DMS53 treated with DMSO at 0.1 percent for 48 hours (cell line): ENCODE measurements at regions not wholly inside any gene's neighbourhood (a gene's known extent, or its start where the extent isn't known, plus 50 kb on each side); places are given as distances from the start of the nearest gene placed in this dataset.
"Not testable (repeated sequence)": the region's sequence is repeated elsewhere in the genome, so short reads cannot be mapped to it uniquely, and the experiment has no call there.

ENCODE experiments used
- DNase-seq: peaks from one replicate; lab custom pipeline; 2025; ENCODE audit not compliant: unreplicated experiment; lab: John Stamatoyannopoulos, UW

DNA sequence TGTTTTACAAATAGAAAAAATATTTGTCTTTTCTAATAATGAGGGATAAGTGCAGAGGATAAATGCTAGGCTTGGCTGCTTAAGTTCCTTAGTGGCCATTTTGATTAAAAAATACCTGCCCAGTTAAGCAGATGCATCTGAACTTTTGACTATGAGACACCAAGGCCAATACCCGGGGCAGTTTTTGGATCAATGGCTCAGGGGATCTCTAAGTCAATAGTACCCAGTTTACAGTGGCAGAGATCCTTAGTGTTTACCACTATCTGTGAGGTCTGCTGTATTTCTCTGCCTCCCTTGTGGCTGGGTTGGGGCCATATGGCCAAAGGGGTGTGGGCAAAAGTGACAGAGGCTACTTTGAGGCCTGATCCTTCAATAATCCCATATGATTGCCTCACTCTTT, 184.5 kb upstream of the MAST4 start:
- no peak for DNase-seq

DNA sequence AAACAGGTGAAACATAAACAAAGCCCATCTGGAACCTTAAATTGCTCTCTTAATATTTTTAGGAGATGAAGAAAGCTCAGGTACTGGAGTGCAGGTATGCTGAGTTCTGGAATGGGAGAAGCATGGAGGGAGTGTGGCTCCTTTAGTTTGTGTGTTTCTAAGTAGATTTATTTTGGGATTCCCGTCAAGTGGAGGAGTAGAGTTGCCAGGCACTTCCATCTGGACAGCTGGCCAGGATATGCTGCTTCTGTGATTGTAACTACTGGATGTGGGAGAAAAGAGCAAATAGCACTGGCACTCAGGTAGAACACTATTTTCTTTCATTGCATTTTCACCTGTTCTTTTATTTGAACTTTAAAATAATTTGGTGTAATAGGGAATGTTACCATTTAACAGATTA, 182.3 kb upstream of the MAST4 start:
- no peak for DNase-seq

DNA sequence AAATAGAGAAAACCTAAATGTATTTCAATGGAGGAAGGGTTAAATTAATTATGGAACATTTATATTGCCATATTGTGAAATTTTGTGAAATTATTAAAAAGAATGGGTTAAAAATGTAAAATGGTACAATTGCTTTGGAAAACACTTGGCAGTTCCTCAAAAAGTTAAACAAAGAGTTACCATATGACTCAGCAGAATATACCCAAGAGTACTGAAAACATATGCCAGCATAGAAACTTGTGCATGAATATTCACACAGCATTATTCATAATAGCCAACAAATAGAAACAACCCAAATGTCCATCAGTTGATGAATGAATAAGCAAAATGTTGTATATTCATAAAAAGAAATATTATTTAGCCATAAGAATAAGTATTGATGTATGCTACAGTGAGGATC, 181.0 kb upstream of the MAST4 start:
- no peak for DNase-seq

DNA sequence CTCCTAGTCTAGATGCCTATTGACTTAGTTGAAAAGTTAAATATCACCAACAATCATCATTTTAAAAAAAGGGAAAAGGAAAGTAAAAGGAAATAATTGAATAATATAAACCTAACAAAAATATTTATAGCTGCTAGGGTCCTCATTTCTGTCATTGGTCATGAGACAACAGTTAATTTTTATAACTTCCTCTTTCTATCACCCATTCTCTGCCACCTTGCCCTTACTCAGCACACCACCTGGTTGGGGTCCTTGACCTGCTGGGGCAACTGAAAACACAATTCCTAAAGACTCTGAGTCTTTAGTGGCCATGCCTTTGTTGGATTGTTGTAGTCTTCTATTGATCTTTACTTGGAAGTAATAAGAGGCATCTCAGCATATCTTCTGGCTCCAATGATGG, 179.5 kb upstream of the MAST4 start:
- DNase-seq, result no peak

DNA sequence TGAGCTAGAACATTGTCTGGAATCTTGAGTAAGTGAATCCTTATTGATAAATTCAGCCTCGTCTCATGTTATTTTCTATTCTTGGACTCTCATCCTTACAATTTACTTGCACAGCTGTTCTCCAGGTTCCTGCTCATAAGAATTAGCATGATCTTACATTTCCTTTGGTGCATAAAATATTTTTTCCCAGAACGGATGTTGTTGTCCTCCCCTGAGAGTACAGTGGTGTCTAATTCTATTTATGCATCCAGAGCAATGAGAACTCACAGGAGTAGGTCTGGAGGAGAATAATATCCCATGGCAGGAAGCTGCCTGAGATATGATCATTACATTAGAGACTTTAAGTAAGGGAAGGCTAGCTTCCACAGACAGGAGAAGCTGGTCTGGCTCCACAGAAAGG, 178.4 kb upstream of the MAST4 start:
- DNase-seq, result no peak

DNA sequence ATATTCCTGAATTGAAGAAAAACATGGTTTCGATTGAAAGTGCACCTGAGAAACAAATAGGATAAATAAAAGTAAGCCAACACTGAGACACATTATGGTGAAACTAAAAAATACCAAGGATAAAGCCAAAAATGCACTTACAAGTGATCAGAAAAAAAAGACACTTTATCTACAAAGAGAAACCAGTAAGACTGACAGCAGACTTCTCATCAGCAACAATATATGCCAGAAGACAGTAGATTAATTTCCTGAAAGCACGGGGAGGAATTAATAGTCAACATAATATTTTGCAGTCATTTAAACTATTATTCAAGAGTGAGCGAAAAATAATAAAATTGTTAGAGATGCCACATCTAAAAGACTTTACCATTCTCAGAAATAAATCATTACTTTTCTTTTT, 172.7 kb upstream of the MAST4 start:
- no peak for DNase-seq

DNA sequence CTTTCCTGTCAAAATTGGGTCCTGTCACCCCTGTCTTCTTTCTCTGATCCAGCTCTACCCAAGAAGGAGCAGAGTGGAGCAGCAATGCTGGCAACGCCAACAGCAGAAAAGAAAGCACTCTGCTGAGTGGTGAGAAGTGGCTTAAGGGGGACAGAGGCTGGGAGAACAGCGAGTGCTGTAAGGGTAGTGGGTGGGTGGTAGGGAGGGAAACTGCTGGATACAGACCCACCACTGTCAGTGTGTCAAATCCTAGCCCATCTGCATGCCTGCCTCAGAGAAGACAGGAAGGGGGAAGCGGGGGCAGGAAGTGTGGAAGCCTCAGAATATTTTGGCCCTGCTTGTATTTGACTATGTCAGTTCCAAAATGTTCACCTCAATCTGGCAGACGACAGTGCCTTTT, 170.4 kb upstream of the MAST4 start:
- DNase-seq, result no peak

DNA sequence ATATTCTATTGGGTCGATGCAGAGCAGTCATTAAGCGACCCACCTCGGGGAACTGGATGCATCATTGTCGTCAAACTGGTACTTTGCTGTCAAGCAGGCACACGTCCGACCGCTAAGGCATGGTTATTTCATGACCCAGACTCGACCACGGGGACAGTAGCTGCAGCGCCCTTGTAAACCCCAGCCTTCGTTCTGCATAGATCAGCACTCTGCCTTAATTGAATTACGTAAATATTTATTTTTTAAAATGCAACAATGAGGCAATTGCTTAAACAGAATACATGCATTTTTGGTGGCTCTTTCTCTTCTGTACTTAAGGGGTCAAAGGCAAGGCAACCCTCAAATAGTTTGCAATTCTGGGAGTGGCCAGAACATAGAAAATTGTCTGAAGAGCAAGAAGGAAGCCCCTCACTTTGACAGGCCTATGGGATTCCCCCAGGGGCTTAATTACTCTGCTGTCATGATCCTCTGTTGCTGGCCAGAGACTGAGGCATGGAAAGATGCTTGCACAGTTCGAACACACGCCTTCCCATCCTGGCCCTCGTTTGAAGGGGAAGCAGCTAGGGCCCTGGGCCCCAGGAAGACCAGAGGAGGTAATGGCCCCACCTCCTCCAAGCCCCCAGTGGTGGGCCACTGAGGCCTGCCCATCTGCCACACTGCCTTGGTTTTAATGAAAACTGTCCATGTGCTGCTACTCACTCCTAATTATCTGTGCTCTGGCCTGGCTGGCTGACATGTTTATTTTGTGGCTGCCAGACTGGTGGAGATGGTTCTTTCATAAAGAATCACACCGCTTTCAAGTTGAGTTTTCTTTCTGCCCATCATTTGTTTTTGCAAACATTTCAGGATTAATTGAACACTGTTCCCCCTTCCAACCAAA, 169.7 kb upstream of the MAST4 start:
- DNase-seq, result no peak

DNA sequence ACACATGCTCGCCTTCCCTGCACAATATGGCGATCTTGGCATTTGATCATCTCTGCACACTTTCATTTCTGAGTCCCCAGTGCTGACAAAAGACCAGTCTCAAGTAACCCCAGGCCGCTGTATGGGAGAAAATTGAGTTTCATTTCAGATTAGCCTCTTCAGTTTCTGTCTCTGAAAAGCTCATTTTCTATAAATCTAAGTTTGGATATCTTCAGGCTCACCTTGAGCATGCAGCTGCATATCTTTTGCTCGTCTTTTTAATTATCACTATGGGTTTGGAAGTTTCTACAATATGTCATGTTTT, 169.1 kb upstream of the MAST4 start:
- DNase-seq, result no peak

DNA sequence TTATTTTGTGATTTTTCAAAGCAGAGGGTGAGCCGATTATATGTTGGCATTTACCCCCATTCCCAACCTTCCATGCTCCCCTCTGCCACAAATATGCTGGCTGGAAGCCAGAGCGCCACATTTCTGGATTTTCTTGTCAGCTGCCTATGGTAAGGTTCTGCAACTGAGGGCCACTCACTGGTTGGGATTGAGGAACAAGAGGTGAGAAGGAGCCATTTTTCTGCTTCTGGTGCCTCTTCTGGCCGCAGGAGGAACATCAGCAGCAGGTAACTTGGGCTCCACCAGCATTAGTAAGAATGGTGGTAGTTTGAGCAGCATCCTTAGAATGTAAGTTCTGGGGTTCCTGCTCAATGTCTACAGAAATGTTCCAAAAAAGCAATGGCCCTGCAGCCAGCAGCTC, 159.5 kb upstream of the MAST4 start:
- peak; percentile 5 for DNase-seq

DNA sequence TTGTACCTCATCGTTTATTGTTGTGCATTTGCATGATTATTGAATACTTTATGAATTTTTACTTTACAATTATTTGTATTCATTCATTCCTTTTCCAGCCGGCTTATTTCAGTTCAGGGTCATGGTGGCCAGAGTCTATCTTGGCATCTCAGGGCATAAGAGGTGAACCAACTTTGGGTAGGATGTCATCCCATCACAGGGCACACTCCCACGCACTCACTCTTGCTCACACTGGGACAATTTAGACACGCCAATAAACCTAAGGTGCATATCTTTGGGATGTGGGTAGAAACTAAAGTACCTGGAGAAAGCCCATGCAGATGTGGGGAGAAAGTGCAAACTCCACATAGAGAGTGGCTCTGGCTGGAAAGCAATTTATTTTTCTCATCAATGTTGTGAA, 158.1 kb upstream of the MAST4 start:
- no peak for DNase-seq

DNA sequence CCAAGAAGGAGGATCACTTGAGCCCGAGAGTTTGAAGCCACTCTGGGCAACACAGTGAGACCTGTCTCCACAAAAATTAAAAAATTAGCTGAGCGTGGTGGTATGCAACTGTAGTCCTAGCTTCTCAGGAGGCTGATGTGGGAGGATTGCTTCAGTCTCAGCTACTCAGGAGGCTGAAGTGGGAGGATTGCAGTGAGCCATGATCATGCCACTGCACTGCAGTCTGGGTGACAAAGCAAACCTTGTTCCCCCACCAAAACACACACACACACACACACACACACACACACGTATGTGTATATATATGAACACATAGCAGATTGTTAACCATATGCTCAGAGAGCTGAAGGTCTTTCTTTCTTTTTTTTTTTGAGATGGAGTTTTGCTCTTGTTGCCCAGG, 157.5 kb upstream of the MAST4 start:
- DNase-seq, result no peak

DNA sequence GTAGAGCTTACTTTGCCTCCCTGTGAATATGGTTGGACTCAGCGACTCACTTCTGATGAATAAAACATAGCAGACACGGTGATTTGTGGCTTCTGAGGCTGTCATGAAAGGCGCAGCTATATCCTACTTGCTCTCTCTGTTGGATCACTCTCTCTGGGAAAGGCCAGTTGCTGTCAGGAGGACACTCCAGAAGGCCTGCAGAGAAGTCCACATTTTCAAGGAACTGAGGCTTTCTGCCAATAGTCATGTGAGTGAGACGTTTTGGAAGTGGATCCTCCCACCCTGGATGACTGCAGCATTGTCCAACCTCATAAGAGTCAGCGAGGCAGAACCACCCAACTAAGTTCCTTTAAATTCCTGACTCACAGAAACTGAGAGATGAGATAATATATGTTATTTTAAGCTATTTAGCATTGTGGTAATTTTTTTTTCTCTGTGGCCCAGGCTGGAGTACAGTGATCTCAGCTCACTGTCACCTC, 156.0 kb upstream of the MAST4 start:
- DNase-seq, result no peak

DNA sequence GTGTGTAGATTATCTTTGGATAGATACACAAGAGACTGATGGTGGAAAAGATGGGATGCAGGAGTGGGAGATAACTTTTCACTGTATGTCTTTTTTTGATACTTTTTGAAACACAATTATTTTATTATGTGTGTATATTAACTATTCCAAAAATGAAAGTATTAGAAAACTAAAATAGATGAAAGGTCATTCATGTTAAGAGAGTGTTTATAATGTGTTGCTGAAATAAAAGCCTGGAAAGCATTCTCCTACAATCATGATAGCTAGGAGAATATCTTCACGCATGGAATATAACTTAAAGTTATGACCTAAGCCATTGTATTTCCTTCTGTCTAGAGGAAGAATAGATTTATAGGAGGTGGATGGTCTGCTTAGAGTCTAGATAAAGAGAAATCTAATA, 154.8 kb upstream of the MAST4 start:
- no peak for DNase-seq

DNA sequence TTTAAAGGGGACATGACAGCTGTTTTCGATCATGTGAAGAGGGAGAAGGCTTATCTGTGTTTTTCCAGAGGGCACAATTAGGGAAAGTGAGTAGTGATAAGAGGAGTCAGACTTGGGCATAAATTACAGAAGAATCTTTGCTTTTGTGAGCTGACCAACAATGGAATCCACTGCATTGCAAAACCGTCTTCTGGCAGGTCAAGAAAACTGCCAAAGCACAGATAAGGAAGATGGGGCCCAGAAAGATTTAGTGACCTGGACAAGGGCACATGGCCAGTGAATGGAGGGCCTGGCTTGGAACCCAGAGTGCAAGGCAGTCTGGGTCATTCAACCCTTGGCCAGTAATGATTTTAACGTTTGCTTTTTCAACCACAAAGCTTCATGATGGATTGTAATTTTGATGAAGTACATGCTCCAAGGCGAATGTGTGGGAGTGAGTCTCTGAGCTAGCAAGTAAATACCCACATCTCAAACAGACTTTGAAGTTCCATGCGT, 153.2 kb upstream of the MAST4 start:
- no peak for DNase-seq

DNA sequence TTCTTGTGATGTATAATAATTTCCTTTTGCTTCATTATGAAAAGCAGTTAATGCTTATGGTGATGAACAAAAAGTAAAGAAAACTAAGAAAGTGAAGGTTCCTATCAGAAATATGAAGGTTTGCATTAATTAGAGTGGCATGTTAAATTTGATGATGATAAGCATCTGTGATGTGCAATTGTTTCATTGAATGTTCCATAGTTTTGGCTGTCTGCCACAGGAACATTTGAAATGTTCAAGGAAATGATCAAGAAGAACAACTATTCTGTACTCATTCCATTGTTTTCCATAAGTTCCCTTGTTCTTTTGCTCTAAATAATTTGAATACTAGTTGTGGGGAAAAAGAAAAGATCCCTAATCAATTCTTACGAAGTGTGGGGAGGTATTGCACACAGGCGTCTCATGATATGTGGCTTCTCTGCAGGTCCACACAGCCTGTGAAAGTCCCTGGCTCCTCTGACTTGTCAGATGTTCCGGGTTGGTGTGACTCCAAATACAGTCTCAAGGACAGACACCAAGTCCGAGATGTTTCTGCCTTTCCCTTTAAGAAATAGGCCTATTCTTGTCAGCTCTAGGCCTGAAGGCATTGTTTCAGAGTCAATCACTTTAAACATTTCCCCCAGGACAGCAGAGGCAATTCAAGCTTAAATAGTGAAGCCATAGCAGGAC, 152.6 kb upstream of the MAST4 start:
- DNase-seq, result no peak

DNA sequence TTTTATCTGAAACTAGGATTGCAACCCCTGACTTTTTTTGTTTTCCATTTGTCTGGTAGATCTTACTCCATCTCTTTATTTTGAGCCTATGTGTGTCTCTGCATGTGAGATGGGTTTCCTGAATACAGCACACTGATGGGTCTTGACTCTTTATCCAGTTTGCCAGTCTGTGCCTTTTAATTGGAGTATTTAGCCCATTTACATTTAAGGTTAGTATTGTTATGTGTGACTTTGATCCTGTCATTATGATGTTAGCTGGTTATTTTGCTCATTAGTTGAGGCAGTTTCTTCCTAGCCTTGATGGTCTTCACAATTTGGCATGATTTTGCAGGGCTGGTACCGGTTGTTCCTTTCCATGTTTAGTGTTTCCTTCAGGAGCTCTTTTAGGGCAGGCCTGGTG, 148.1 kb upstream of the MAST4 start:
- not testable (repeated sequence) for DNase-seq

DNA sequence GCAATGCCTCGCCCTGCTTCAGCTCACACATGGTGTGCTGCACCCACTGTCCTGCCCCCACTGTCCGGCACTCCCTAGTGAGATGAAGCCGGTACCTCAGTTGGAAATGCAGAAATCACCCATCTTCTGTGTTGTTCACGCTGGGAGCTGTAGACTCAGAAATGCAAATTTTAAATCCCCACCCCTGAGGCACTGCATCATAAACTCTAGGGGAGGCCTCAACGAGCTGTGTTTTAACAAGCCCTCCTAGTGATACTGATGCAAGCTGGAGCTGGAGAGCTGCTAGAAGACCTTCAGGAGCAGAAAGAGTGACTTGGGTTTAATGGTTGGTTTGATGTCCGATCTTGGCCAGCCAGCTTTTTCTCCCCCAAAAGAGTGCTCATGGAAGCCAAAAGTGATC, 146.0 kb upstream of the MAST4 start:
- no peak for DNase-seq

DNA sequence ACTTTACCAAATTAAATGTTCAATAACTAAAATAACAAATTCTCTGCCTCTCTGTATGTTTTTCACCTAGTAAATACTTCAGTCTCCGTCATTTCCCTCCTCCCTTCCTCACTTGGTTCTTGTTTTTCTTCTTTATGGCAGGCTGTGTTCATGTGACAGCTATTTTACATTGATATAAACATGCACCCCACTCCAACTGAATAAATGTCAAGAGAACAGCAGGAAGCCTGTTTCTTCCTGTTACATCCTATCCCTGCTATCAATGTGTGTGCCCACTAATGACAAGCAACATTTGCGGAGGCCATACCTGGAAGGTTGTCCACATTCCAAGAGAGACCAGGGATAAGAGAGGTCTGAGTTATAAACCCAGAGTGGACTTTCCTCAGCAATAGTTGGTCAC, 145.2 kb upstream of the MAST4 start:
- no peak for DNase-seq

DNA sequence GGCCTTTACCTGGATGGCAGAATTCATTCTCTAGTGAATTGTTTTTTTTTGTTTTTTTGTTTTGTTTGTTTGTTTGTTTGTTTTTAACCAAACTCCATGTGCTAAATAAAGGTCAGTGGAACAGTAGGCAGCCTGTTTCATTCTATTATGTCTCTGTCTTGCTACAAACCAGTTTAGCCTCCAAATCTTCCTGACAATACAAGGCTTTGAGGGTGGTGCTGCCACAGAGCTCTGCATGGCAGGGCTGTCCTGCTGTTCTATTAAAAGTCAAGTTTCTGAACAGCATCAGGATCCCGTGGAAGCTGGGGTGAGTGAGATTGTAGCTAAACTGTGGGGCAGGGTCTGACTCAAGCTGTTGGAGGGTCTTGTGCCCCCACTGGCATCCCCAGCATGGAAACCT, 144.1 kb upstream of the MAST4 start:
- no peak for DNase-seq

DNA sequence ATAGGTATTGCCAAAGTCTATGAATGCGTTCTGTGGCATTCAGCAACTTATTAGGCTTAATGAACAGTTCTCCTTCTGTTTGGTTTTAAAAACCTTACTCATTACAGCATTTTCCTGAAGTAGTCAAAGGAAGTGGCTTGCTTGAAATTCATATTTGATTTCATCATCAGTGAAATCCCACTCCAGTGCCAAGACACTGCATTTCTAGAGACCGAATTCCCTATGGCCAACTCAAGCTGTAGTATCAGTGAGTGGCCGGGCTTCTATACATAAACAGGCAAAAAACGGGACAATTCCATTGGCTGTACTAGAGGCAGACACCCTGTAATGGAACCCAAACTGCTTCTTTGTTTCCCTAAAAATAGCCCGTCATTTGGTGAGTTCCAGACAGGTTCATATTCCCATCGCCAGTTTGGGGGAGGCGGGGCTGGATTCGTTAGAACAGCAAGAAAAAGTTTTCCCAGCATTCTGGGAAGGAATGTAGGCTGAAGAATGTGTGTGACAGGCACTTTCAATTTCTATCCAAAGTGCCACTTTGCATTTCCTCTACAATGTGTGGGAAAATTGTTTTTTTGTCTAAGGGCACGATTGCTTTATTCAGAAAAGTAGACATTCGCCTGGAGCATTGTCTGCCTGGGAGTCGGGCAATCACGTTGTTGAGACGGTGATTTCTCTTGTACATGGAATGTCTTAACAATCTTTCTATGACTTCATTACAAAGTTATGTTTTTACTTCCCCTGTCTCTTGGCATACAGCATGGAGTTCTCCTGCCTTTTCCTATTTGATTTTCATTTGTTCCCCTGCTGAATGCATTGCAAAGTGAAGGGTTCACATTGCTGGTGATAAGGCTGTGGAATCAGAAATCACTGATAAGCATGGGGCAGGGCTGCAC, 141.8 kb upstream of the MAST4 start:
- no peak for DNase-seq

DNA sequence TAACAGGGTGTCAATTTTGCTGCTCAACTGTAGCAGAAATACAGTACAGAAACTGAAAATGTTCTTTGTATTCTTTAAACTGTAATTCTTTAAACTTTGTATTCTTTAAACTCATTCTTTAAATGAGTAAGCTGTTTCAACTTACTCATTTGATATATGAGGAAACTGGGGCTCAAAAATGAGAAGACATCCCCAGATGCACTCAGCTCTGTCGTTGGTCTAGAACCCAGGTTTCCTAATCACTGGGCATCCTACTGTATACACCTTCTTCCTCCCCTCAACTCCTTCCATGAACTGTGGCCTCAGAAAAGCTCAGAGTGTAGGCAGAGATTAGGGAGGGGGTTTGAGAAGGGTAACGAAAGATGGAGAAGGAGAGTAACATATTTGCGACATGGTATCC, 136.5 kb upstream of the MAST4 start:
- DNase-seq, result no peak
